B cell (primary cell): ENCODE measurements at regions not wholly inside any gene's neighbourhood (a gene's known extent, or its start where the extent isn't known, plus 50 kb on each side); places are given as distances from the start of the nearest gene placed in this dataset.

Experiments used
- ATAC-seq: fragments of 200-7000 bp; cut with Tn5 transposase; one replicate; pipeline ENCODE4 v1.10.0; 2021; ENCODE audit warnings: low read depth, mild to moderate bottlenecking, moderate number of reproducible peaks, moderate library complexity
- CTCF ChIA-PET: fragments of 350-600 bp; sonication (Branson Sonifier 250); formaldehyde crosslinking; loops from one replicate; lab custom pipeline; 2021; ENCODE audit warnings: antibody characterized with exemption, inconsistent platforms; lab: Charles Lee
- POLR2A ChIA-PET: fragments of 350-600 bp; sonication (Branson Sonifier 250); formaldehyde crosslinking; loops from one replicate; lab custom pipeline; 2021; ENCODE audit warnings: antibody characterized with exemption; lab: Charles Lee
- DNase-seq: peaks from one replicate; pipeline ENCODE4 v3.0.0; 2013
- H2AFZ ChIP-seq: 2 replicates; pipeline ENCODE4 v1.6.1; 2012; ENCODE audit warnings: mild to moderate bottlenecking, low read depth, low read length; ENCODE audit not compliant: insufficient read depth, poor library complexity, severe bottlenecking
- H3K27ac ChIP-seq, 2 donors: 1 replicate in 1 of 2; 2 replicates in 1 of 2; pipeline ENCODE4 v1.5.1; 2012 to 2013; ENCODE audit warnings: low read length in 2 of 2, mild to moderate bottlenecking in 2 of 2, moderate library complexity in 1 of 2
- H3K27me3 ChIP-seq, 4 experiments: fragments of 200-600 bp in 1 of 4; sonication (generic) in 1 of 4; replicated peaks in 1 of 4; 1 replicate in 2 of 4; 2 replicates in 2 of 4; pipeline versions ENCODE4 v1.6.1 to v1.7.0; 2013 to 2016; ENCODE audit warnings: low read length in 3 of 4, mild to moderate bottlenecking in 2 of 4, mixed read lengths in 1 of 4, moderate library complexity in 1 of 4; ENCODE audit not compliant: insufficient read depth in 4 of 4, control insufficient read depth in 3 of 4; ENCODE audit errors: control extremely low read depth in 1 of 4
- H3K36me3 ChIP-seq, 2 experiments: replicated peaks in 1 of 2; 1 replicate in 1 of 2; 2 replicates in 1 of 2; pipeline versions ENCODE4 v1.6.1 to v1.7.1; 2013; ENCODE audit warnings: low read length in 1 of 2; ENCODE audit not compliant: insufficient read depth in 2 of 2, control insufficient read depth in 1 of 2; ENCODE audit errors: control extremely low read depth in 1 of 2, extremely low read depth in 1 of 2
- H3K4me1 ChIP-seq, 2 donors: fragments of 200-600 bp in 1 of 2; sonication (generic) in 1 of 2; 1 replicate in 1 of 2; 2 replicates in 1 of 2; pipeline versions ENCODE4 v1.5.1 to v1.6.1; 2013 to 2017; ENCODE audit warnings: low read length in 2 of 2; ENCODE audit not compliant: control insufficient read depth in 2 of 2, insufficient read depth in 2 of 2
- H3K4me2 ChIP-seq: replicated peaks from 2 replicates; pipeline ENCODE3; 2012; ENCODE audit warnings: mild to moderate bottlenecking, low read depth, low read length; ENCODE audit not compliant: poor library complexity, severe bottlenecking
- H3K4me3 ChIP-seq, 5 experiments: fragments of 200-600 bp in 1 of 5; sonication (generic) in 1 of 5; 1 replicate in 3 of 5; 2 replicates in 2 of 5; pipeline versions ENCODE4 v1.5.1 to v1.7.0; 2011 to 2016; ENCODE audit warnings: low read length in 4 of 5, mild to moderate bottlenecking in 4 of 5, low read depth in 2 of 5, control low read depth in 1 of 5, moderate library complexity in 1 of 5; ENCODE audit not compliant: insufficient read depth in 1 of 5; ENCODE audit errors: control extremely low read depth in 1 of 5, extremely low read depth in 1 of 5
- H3K79me2 ChIP-seq: fragments of 200-600 bp; sonication (generic); one replicate; pipeline ENCODE4 v1.6.0; 2016; ENCODE audit warnings: low read length; ENCODE audit not compliant: control insufficient read depth, insufficient read depth
- H3K9ac ChIP-seq: fragments of 200-600 bp; sonication (generic); 2 replicates; pipeline ENCODE4 v1.6.1; 2017; ENCODE audit warnings: mild to moderate bottlenecking, low read length, moderate library complexity
- H3K9me3 ChIP-seq, 3 donors: one replicate each; pipeline versions ENCODE4 v1.6.1 to v1.7.1; 2013; ENCODE audit warnings: low read length in 2 of 3; ENCODE audit not compliant: control insufficient read depth in 2 of 3, insufficient read depth in 1 of 3; ENCODE audit errors: control extremely low read depth in 1 of 3
- H4K20me1 ChIP-seq: 2 replicates; pipeline ENCODE4 v1.6.0; 2012; ENCODE audit warnings: mild to moderate bottlenecking, low read length; ENCODE audit not compliant: insufficient read depth, control insufficient read depth, poor library complexity, severe bottlenecking
- H3K27ac Mint-ChIP-seq: one replicate; pipeline ENCODE4 v1.8.0; 2021; ENCODE audit warnings: mixed read lengths
- H3K27me3 Mint-ChIP-seq: one replicate; pipeline ENCODE4 v1.8.0; 2021; ENCODE audit warnings: mixed read lengths
- H3K4me1 Mint-ChIP-seq: one replicate; pipeline ENCODE4 v1.8.0; 2021; ENCODE audit warnings: mixed read lengths
- H3K4me3 Mint-ChIP-seq: one replicate; pipeline ENCODE4 v1.8.0; 2021; ENCODE audit warnings: mixed read lengths
- H3K9me3 Mint-ChIP-seq: one replicate; pipeline ENCODE4 v1.8.0; 2022; ENCODE audit warnings: mixed read lengths; ENCODE audit not compliant: insufficient read depth
- EZH2 ChIP-seq: IDR thresholded peaks from 2 replicates; pipeline ENCODE4 v1.6.1; 2012; ENCODE audit warnings: borderline replicate concordance, low read depth, mild to moderate bottlenecking, moderate library complexity, low read length; ENCODE audit not compliant: insufficient read depth, poor library complexity, severe bottlenecking
- WGBS: methylation state at CpG from one replicate; pipeline ENCODE4 v1.1.5; 2013; ENCODE audit warnings: missing lambda C conversion rate; ENCODE audit not compliant: insufficient coverage; 5-methylcytosine and 5-hydroxymethylcytosine counted together
- intact Hi-C: fragments of 100-400 bp; cut with micrococcal nuclease; formaldehyde crosslinking; loops from one replicate; pipeline ENCODE4 v1.10.0; 2022
- TF ChIP-seq, protein P1 (sequence below): fragments of 200-600 bp; IDR thresholded peaks from one replicate; pipeline ENCODE4 v1.8.0; 2022; ENCODE audit warnings: antibody characterized with exemption, mild to moderate bottlenecking

DNA sequence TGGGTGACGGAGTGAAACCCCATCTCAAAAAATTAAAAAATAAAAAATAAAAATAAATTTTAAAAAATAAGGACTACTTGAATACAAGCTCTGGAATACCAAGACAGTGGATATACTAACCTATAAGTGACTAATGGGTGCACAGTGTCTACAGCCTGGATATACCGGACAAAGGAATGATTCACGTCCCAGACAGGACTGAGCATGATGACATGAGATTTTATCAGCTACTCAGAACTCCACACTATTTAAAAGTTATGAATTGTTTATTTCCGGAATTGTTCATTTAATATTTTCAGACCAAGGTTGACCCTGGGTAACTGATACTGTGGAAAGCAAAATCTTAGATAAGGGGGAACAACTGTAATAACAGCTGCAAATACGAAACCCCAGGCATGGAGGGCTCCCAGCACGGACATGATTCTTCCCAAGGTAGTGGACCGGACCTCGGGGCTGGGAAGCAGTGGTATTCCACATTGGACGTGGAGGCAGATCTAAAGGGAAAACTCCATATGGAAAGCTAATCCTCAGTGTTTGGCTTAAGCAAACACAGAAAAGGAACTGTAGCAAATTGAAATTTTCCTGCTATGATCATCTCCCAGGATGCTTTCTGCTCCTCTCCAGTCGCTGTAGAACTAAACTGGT lies 102.6 kb upstream of the TSHZ3 start:
- Histone ChIP-seq H3K27me3 (no peaks in the 10 kb centered on the region), H2AFZ (no peak overlapping the region), H3K4me1 (no peaks in the 10 kb centered on the region), H3K36me3 (no peaks in the 10 kb centered on the region), H3K4me2 (no peak overlapping the region), H4K20me1 (no peaks in the 10 kb centered on the region), H3K9ac (no peak overlapping the region), H3K79me2 (no peaks in the 10 kb centered on the region), H3K4me3 (no peak overlapping the region), H3K9me3 (peaks cover 0 to 18% (median 0%) of the 10 kb centered on the region in 3 donors), H3K27ac (no peak overlapping the region)
- TF ChIP-seq, protein P1, sequence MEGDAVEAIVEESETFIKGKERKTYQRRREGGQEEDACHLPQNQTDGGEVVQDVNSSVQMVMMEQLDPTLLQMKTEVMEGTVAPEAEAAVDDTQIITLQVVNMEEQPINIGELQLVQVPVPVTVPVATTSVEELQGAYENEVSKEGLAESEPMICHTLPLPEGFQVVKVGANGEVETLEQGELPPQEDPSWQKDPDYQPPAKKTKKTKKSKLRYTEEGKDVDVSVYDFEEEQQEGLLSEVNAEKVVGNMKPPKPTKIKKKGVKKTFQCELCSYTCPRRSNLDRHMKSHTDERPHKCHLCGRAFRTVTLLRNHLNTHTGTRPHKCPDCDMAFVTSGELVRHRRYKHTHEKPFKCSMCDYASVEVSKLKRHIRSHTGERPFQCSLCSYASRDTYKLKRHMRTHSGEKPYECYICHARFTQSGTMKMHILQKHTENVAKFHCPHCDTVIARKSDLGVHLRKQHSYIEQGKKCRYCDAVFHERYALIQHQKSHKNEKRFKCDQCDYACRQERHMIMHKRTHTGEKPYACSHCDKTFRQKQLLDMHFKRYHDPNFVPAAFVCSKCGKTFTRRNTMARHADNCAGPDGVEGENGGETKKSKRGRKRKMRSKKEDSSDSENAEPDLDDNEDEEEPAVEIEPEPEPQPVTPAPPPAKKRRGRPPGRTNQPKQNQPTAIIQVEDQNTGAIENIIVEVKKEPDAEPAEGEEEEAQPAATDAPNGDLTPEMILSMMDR = no peak
- TF ChIP-seq EZH2 = no peak
- Mint-ChIP-seq H3K9me3 (no peaks in the 10 kb centered on the region), H3K27ac (no peak overlapping the region), H3K4me3 (no peak overlapping the region), H3K27me3 (no peaks in the 10 kb centered on the region), H3K4me1 (no peaks in the 10 kb centered on the region)
- CTCF ChIA-PET = no interaction called here
- ATAC-seq (no peak), DNase-seq (no peak)
- 85% methylated on average over 5 of the region's 10 CpGs for WGBS
- POLR2A ChIA-PET = no interaction called here
- intact Hi-C loops = no loop called here

DNA sequence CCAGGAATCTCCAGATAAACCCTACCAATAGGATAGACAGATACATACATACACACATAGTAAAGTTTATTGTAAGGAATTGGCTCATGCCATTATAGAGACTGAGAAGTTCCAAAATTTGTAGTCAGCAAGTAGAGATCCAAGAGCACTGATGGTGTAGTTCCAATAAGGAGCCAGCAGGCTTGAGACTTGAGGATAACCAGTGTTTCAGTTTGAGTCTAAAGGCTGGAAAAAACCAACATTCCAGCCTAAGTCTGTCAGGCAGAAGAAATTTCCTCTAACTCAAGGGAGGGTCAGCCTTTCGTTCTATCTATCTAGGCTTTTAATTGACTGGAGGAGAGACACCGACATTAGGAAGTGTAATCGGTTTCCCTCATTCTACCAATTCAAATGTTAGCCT lies 110.2 kb upstream of the TSHZ3 start:
- H3K4me1 ChIP-seq = no peaks in the 10 kb centered on the region
- H3K9me3 ChIP-seq = peaks cover 0 to 4% (median 0%) of the 10 kb centered on the region in 3 donors
- H3K27ac ChIP-seq = no peak overlapping the region
- H3K4me3 ChIP-seq = no peak overlapping the region
- WGBS = no CpG with 5 or more reads among the region's 3 CpGs
- ChIA-PET CTCF (no interaction called here), POLR2A (no interaction called here)
- H3K36me3 ChIP-seq = no peaks in the 10 kb centered on the region
- intact Hi-C loops = no loop called here
- Mint-ChIP-seq H3K4me3 (no peak overlapping the region), H3K27ac (no peak overlapping the region), H3K9me3 (no peaks in the 10 kb centered on the region), H3K4me1 (no peaks in the 10 kb centered on the region), H3K27me3 (no peaks in the 10 kb centered on the region)
- TF ChIP-seq, protein P1 = no peak
- TF ChIP-seq EZH2 = no peak
- H3K4me2 ChIP-seq = no peak overlapping the region
- DNase-seq = no peak
- ATAC-seq = no peak
- H3K27me3 ChIP-seq = no peaks in the 10 kb centered on the region
- no peak overlapping the region for H3K9ac ChIP-seq
- no peak overlapping the region for H2AFZ ChIP-seq
- H3K79me2 ChIP-seq = no peaks in the 10 kb centered on the region
- H4K20me1 ChIP-seq = no peaks in the 10 kb centered on the region
